ENCODE measurements at regions not wholly inside any gene's neighbourhood (a gene's known extent, or its start where the extent isn't known, plus 50 kb on each side); places are given as distances from the start of the nearest gene placed in this dataset.

DNA sequence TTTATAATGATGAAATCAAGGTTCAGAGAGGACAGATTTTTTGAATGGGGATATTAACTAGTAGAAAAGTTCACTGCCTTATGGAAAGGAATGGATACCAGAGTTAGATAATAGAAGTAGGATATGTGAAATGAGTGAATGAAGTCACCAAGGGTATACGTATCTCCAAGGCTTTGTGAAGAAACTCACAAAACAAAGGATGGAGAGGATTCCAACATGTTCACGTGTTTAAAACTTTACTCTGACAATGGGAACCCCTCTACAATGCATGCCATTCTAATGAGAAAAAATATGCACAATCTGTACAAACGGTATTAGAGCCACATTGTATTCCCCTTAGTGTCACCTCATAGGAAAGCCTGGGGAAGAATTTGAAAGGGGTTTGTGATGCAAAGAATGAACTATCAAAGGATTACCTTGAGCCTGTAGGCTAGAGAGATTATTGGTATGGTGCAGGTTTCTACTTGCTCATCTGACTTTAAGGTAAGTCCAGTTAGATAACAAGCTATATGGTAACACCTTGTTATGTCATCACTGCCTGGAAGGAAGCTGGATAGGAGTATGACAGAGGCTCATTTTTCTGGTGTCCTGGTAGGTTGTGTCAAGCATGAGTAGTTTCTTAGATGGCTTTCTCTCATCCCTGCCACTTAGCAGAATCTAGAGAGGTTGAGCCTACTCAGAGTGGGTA is 250.3 kb upstream of the SEMA6A start:
- TF ChIP-seq, protein P1, sequence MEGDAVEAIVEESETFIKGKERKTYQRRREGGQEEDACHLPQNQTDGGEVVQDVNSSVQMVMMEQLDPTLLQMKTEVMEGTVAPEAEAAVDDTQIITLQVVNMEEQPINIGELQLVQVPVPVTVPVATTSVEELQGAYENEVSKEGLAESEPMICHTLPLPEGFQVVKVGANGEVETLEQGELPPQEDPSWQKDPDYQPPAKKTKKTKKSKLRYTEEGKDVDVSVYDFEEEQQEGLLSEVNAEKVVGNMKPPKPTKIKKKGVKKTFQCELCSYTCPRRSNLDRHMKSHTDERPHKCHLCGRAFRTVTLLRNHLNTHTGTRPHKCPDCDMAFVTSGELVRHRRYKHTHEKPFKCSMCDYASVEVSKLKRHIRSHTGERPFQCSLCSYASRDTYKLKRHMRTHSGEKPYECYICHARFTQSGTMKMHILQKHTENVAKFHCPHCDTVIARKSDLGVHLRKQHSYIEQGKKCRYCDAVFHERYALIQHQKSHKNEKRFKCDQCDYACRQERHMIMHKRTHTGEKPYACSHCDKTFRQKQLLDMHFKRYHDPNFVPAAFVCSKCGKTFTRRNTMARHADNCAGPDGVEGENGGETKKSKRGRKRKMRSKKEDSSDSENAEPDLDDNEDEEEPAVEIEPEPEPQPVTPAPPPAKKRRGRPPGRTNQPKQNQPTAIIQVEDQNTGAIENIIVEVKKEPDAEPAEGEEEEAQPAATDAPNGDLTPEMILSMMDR (conservative IDR thresholded peaks at IDR 0.05; ENCODE audit: low read length) = no peak
- TF ChIP-seq EZH2phosphoT487 (IDR thresholded peaks at IDR 0.05; ENCODE audit: borderline replicate concordance, low read depth, low read length) = no peak
